ENCODE measurements at regions not wholly inside any gene's neighbourhood (a gene's known extent, or its start where the extent isn't known, plus 50 kb on each side); places are given as distances from the start of the nearest gene placed in this dataset.

- Mint-ChIP-seq H3K4me3 (no peak overlapping the region), H3K27me3 (ENCODE audit: low read depth) (no peaks in the 10 kb centered on the region), H3K36me3 (no peaks in the 10 kb centered on the region), H3K27ac (no peak overlapping the region), H3K4me1 (peaks cover 16% of the 10 kb centered on the region), H3K9me3 (no peaks in the 10 kb centered on the region)
- POLR2A ChIA-PET = no interaction called here
- CTCF ChIA-PET = no interaction called here
- no peak for ATAC-seq
- DNase-seq (ENCODE audit: low spot score) = no peak
- no peak for TF ChIP-seq ELF4 (CRISPR knock-in tag; IDR thresholded peaks at IDR 0.05; ENCODE audit: low read depth)
- TF ChIP-seq FOXJ3 (CRISPR knock-in tag; IDR thresholded peaks at IDR 0.05; ENCODE audit: borderline replicate concordance) = no peak
- TF ChIP-seq NR1H2 (CRISPR knock-in tag; IDR thresholded peaks at IDR 0.05) = no peak
- TF ChIP-seq ZBTB21 (CRISPR knock-in tag; IDR thresholded peaks at IDR 0.05; ENCODE audit: borderline replicate concordance) = no peak
- TF ChIP-seq, protein P1, sequence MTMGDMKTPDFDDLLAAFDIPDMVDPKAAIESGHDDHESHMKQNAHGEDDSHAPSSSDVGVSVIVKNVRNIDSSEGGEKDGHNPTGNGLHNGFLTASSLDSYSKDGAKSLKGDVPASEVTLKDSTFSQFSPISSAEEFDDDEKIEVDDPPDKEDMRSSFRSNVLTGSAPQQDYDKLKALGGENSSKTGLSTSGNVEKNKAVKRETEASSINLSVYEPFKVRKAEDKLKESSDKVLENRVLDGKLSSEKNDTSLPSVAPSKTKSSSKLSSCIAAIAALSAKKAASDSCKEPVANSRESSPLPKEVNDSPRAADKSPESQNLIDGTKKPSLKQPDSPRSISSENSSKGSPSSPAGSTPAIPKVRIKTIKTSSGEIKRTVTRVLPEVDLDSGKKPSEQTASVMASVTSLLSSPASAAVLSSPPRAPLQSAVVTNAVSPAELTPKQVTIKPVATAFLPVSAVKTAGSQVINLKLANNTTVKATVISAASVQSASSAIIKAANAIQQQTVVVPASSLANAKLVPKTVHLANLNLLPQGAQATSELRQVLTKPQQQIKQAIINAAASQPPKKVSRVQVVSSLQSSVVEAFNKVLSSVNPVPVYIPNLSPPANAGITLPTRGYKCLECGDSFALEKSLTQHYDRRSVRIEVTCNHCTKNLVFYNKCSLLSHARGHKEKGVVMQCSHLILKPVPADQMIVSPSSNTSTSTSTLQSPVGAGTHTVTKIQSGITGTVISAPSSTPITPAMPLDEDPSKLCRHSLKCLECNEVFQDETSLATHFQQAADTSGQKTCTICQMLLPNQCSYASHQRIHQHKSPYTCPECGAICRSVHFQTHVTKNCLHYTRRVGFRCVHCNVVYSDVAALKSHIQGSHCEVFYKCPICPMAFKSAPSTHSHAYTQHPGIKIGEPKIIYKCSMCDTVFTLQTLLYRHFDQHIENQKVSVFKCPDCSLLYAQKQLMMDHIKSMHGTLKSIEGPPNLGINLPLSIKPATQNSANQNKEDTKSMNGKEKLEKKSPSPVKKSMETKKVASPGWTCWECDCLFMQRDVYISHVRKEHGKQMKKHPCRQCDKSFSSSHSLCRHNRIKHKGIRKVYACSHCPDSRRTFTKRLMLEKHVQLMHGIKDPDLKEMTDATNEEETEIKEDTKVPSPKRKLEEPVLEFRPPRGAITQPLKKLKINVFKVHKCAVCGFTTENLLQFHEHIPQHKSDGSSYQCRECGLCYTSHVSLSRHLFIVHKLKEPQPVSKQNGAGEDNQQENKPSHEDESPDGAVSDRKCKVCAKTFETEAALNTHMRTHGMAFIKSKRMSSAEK (CRISPR knock-in tag; IDR thresholded peaks at IDR 0.05; ENCODE audit: borderline replicate concordance) = no peak
- no peak for TF ChIP-seq ETV6 (CRISPR knock-in tag; IDR thresholded peaks at IDR 0.05)
- no peak for TF ChIP-seq NFATC4 (CRISPR knock-in tag; IDR thresholded peaks at IDR 0.05)
- TF ChIP-seq SMAD4 (CRISPR knock-in tag; IDR thresholded peaks at IDR 0.05) = no peak
- no peak for TF ChIP-seq NR2C2 (CRISPR knock-in tag; IDR thresholded peaks at IDR 0.05)
- TF ChIP-seq ZNF671 (CRISPR knock-in tag; IDR thresholded peaks at IDR 0.05) = no peak
Measured at GRCh38 chr5:93123127-93123526, 457.9 kb downstream of the NR2F1-AS1 start.

DNA sequence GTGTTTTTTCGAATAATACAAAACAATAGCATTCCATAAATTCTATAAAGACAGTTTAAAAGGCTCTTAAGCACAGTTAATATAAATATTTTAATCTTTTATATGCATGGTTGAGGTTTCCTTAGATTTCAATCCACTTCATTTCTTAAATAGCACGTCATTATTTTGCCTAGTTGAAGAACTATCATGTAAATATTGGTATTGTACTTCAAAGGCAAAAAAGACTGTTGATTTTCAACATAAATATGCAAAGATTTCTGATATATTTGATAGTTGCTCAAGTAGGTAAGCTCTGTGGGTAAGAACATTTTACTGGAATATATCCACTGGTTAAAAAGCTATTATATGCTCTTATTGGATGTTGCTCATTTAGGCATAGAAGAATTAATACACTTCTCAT lies 458.6 kb downstream of the NR2F1-AS1 start:
- Mint-ChIP-seq H3K36me3 (no peaks in the 10 kb centered on the region), H3K27me3 (ENCODE audit: low read depth) (no peaks in the 10 kb centered on the region), H3K4me3 (no peak overlapping the region), H3K9me3 (no peaks in the 10 kb centered on the region), H3K4me1 (peaks cover 16% of the 10 kb centered on the region), H3K27ac (no peak overlapping the region)
- no peak for DNase-seq (ENCODE audit: low spot score)
- TF ChIP-seq, protein P2, sequence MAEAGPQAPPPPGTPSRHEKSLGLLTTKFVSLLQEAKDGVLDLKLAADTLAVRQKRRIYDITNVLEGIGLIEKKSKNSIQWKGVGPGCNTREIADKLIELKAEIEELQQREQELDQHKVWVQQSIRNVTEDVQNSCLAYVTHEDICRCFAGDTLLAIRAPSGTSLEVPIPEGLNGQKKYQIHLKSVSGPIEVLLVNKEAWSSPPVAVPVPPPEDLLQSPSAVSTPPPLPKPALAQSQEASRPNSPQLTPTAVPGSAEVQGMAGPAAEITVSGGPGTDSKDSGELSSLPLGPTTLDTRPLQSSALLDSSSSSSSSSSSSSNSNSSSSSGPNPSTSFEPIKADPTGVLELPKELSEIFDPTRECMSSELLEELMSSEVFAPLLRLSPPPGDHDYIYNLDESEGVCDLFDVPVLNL (CRISPR knock-in tag; IDR thresholded peaks at IDR 0.05; ENCODE audit: borderline replicate concordance, low read depth) = no peak
- TF ChIP-seq NR1H2 (CRISPR knock-in tag; IDR thresholded peaks at IDR 0.05) (no peak), ZNF219 (CRISPR knock-in tag; IDR thresholded peaks at IDR 0.05; ENCODE audit: borderline replicate concordance) (no peak), OVOL2 (CRISPR knock-in tag; IDR thresholded peaks at IDR 0.05; ENCODE audit: borderline replicate concordance) (no peak), TCF7 (CRISPR knock-in tag; IDR thresholded peaks at IDR 0.05; ENCODE audit: low read depth) (no peak), NFE2L1 (CRISPR knock-in tag; IDR thresholded peaks at IDR 0.05) (no peak), IRF2 (CRISPR knock-in tag; IDR thresholded peaks at IDR 0.05; ENCODE audit: borderline replicate concordance, low read depth) (no peak), TEAD1 (CRISPR knock-in tag; IDR thresholded peaks at IDR 0.05) (no peak), SMAD4 (CRISPR knock-in tag; IDR thresholded peaks at IDR 0.05) (no peak), NFYB (CRISPR knock-in tag; conservative IDR thresholded peaks at IDR 0.05; ENCODE audit: low read depth) (no peak), TP53 (CRISPR knock-in tag; IDR thresholded peaks at IDR 0.05) (no peak), ATF3 (CRISPR knock-in tag; conservative IDR thresholded peaks at IDR 0.05) (no peak)
- TF ChIP-seq, protein P3, sequence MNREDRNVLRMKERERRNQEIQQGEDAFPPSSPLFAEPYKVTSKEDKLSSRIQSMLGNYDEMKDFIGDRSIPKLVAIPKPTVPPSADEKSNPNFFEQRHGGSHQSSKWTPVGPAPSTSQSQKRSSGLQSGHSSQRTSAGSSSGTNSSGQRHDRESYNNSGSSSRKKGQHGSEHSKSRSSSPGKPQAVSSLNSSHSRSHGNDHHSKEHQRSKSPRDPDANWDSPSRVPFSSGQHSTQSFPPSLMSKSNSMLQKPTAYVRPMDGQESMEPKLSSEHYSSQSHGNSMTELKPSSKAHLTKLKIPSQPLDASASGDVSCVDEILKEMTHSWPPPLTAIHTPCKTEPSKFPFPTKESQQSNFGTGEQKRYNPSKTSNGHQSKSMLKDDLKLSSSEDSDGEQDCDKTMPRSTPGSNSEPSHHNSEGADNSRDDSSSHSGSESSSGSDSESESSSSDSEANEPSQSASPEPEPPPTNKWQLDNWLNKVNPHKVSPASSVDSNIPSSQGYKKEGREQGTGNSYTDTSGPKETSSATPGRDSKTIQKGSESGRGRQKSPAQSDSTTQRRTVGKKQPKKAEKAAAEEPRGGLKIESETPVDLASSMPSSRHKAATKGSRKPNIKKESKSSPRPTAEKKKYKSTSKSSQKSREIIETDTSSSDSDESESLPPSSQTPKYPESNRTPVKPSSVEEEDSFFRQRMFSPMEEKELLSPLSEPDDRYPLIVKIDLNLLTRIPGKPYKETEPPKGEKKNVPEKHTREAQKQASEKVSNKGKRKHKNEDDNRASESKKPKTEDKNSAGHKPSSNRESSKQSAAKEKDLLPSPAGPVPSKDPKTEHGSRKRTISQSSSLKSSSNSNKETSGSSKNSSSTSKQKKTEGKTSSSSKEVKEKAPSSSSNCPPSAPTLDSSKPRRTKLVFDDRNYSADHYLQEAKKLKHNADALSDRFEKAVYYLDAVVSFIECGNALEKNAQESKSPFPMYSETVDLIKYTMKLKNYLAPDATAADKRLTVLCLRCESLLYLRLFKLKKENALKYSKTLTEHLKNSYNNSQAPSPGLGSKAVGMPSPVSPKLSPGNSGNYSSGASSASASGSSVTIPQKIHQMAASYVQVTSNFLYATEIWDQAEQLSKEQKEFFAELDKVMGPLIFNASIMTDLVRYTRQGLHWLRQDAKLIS (CRISPR knock-in tag; IDR thresholded peaks at IDR 0.05; ENCODE audit: borderline replicate concordance) = no peak
- ChIA-PET POLR2A (no interaction called here), CTCF (no interaction called here)
- ATAC-seq = no peak
